Lower leg skin (tissue), 3 donors: ENCODE measurements at regions not wholly inside any gene's neighbourhood (a gene's known extent, or its start where the extent isn't known, plus 50 kb on each side); places are given as distances from the start of the nearest gene placed in this dataset.

Experiments used
- CTCF ChIP-seq, 3 donors: fragments of 450-650 bp; IDR thresholded peaks; one replicate each; pipeline ENCODE4 v1.5.1; 2016; ENCODE audit warnings: antibody characterized with exemption in 3 of 3, mild to moderate bottlenecking in 3 of 3, moderate library complexity in 2 of 3
- POLR2A ChIP-seq, 2 donors: fragments of 450-650 bp; IDR thresholded peaks; one replicate each; pipeline ENCODE4 v1.6.1; 2016 to 2017; ENCODE audit warnings: antibody characterized with exemption in 2 of 2, mild to moderate bottlenecking in 1 of 2, moderate library complexity in 1 of 2

- TF ChIP-seq CTCF (IDR thresholded peaks at IDR 0.05) = no peak
- no peak for TF ChIP-seq POLR2A (IDR thresholded peaks at IDR 0.05)
Observed at GRCh38 chr3:166388321-166388720, 551.1 kb upstream of the BCHE start.
